ENCODE measurements at regions not wholly inside any gene's neighbourhood (a gene's known extent, or its start where the extent isn't known, plus 50 kb on each side); places are given as distances from the start of the nearest gene placed in this dataset.

DNA sequence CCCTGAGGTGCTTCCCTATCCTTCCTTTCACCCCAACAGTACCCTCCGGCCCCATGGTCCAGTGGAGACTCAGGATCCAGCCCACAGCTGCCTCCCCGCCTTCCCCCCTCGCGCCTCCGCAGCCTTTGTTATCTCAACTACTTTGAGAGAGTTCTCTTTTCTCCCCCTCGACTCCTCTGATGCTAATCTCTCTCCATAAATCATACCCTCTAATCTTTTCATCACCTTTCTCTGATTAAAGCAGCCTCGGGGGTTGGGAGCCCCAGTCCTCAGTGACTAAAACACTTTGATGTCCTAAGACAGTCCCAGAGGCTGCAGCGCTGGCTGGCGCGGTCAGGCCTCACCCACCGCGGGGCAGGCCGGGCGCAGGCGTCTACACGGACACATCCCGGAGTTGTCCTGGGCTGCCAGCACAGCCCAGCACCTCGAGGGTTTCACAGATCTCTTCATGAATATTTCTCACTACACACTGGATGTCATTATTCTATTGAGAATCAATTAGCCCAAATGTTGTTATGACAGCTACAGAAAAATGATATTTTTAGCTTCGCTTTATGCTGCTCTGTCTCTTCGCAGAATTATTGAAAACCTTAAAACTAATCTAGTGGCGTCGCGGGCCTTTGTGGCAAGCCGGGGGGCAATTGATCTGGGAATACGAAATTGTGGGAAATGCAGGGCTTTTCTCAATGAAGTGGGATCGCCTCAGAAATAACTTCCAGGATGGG is 289.5 kb downstream of the RRAGC start:
- DNase-seq = no peak

DNA sequence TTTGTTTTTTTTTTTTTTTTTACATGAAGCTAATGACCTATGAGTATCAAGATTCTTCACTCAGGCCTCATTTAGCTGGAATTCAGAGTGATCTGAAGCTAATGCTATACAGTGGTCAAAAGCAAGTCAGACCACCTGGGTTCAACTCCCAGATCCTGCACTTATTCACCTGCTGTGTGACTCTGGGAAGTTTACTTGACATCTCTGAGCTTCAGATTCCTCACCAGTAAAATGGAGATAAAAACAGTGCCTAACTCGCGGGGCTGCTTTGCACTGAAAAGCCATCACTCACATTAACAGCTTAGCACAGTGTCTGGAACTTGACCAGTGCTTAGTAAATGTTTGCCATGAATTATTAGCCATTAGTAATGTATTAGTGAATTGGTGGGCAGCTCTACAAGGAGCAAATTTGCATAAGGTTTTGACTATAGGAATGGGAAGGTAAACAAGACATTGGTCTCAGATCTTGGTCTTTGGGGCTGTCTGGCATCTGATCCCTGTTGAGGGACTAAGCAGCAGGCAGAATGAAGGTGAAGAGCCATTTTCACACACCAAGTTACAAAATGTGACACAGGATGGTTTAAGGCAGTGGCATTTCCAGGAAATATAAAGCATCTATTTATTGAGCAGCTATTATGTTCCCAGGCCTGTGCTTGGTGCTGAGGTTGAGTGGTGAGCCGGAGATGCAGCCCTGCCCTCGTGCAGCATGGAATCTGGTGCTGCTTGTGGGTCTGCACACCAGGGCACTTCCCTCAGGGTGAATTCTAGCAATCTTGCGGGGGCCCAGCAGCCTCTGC is 291.3 kb downstream of the RRAGC start:
- DNase-seq = no peak

DNA sequence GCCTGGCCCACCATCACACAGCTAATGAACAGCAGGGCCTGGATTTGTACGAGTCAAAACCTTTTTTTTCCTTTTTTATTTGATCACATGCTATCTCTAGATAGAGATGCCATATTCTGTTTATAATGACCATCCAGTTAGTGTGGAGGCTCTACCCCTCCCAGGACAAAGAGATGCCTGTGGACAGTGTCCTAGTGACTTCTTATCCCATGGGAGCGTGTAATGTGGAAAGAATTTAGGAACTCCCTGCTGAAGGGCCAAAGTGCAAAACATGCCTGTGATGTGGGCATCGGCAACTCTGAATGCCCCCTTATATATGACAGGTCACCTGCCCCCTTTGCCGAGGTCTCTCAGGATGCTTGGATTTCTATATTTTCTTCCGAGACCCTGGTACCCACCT is 292.2 kb downstream of the RRAGC start:
- no peak for DNase-seq

DNA sequence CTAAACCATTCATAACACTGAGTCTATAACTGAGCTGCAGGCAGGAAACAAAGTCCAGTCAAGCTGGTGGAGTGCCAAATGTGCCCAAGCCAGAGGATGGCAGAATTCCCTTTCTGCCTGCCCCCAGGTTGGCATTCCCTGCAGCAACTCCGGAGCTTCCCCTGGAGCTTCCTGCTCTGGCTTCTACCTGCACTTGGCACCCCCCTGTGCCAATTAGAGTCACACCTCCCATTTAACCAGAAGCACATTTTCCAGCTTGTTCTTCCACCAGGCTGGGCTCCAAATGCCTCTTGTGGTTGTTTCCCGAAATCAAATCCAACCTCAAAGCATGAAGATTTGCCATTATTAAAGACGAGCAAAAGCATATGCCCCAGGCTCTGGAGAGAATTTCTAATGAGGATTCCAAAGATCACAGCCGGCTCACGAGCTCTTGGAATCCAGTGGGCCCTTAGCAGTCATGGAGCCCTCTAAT is 294.5 kb downstream of the RRAGC start:
- no peak for DNase-seq

DNA sequence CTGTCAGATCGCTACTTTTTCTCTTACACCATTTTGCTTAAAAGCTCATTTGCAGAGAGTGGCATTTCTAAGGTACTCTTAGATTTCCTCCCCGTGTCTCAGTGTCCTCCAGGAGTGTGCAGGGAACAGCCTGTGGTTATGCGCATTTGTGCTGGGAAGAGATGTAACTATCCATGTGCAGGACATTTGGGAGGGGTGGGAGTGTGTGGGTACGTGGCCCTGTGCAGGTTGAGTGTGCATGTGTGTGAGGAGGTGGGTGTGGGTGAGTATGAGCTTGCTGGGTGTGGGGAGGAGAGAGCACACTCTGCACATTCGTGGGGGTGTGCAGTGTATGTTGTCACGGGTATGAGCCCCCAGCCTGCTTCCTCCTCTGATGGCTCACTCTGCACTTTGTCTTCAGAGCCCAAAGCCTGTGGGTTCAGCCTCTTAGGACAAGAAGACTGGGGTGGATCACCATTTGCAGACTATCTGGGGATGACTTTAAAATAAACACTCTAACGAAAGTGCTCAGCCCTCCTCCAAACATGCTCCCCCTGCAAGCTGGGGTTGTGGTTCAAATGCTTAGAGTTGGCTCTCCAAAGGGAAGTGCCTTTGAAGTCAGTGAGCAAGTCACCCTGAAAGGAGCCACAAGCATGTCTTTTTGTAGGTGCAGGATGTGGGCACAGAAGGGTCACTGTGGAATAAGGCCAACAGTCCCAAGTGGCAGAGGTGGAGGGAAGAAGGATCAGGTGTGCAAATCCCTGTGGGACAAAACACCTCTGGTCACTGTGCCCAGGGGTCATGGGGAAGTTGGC is 295.4 kb downstream of the RRAGC start:
- DNase-seq = no peak

DNA sequence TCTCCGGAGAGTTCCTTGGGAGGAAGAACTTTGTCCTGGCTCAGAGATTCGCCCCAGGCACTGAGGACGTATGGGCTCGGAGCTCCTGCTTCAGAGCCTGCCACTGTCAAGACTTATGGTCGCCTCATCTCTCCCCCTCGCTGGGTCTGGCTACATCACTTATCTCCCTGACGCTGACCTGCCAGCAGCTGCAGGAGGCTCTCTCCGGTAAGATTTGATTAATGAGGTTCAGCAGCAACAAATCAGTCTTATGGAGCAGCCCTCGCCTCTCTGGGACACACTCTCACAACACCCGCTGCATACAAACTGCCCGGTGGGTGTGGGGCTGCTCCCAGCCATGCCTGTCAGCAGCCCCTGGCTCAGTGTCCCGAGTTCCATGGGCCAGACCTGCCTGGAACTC is 297.8 kb downstream of the RRAGC start:
- no peak for DNase-seq

DNA sequence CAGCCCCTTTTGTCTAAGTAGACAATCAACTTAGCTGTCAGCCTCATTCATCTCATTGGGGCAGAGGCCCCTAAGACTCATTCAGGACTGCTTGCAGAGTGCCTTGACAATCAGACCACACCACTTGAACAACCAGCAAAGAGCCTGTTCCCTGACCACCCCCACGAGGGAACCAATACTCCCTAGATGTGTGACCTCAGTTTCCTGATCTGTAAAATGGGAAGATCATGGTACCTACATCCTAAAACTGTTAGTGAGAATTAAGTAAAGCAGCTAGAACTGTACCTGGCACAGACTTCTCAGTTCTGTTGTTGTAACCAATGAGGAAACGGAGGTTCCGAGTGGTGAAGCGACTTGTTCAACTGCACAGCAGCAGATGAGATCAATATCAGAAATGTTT is 298.5 kb downstream of the RRAGC start:
- no peak for DNase-seq

DNA sequence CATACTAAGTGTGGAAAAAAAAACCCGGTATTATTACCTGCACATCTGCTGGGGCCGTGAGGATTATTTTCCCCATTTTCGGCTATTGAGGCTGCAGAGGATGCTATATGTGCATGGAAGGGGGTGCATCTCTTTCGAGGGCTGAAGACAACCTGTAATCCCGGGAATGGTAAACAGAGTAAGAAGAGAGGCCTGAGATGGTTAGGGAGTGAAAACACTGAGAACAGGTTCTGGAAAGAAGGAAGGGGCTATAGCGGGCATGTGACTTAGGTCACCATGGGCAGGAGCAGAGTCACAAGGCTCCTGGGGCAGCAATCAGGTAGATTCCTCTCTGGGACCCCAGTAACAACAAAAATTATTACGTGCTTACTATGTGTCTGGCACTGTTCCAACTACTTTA is 299.1 kb downstream of the RRAGC start:
- DNase-seq = no peak

DNA sequence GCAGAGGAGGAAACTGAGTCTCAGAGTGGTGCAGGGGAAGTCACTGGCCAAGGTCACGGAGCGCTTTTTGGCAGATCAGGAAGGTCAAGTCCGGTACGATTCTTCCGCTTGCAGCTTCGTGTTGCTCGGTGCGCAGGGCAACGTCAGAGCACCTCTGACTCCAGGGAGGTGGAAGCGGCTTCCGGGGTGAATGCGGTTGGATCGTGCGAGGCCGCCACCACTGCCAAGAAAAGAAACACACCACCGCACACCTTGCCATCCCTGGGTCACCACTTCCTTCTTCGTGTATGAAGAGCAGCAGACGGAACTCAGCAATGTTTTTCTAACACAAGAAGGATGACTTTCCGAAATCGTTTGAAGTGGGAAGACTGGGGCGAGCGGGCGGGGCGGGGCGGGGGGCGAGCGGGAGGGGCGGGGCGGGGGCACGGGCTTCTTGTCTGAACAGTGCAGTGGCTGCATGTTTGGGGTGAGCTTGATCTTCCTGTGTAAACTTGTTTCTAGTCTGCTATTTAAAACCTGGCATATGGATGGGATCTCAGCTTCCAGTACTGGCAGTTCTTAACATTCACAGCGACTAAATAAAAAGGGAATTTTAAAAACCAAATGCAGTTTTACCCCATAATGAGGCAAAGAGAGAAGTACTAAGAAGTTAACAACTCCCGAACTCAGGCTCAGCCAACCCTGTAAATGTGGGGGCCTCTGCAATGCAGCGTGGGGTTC is 300.0 kb downstream of the RRAGC start:
- DNase-seq = peak; percentile 83

DNA sequence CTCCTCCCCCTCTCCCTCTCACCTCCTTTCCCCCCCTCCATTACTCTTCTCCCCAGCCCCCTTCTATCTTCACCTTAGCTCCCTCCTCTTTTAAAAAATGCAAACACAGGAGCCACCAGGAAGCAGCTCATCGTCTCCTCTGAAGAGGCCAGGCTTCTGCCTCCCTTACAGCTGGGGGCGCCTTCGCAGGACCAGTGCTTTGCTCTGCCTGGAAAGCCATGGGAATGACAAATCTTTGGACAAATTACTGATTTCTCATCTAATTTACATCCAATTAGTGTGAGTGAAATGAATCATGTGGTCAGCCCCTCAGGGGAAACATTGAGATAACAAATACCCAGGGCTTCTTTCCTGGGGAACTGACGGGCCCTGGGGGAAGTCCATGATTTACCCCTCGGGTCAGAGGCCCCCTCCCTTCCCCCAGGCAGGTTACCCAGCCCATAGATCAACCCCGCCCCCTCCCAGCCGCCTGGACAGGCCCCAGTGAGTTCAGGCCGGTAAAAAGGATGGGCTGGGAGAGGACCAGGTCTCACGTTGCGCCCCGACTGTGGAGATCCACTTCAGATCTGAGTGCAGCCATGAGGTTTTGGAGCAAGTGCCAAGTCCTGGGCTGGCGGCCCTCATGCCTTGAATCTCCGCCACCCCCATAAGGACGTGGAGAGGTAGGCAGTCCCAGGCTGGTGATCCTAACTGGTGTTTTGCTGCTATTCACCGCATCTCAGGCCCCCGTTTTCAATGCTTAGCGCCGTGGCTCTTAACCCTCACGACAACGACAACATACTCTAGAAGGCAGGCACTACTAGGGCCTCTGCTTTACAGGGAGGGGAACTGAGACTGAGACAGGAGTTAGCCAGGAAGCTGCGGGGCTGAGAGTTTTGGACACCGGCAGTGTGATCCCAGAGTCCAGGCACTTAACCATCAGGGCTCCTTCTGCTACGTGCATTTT is 300.8 kb downstream of the RRAGC start:
- DNase-seq = no peak

DNA sequence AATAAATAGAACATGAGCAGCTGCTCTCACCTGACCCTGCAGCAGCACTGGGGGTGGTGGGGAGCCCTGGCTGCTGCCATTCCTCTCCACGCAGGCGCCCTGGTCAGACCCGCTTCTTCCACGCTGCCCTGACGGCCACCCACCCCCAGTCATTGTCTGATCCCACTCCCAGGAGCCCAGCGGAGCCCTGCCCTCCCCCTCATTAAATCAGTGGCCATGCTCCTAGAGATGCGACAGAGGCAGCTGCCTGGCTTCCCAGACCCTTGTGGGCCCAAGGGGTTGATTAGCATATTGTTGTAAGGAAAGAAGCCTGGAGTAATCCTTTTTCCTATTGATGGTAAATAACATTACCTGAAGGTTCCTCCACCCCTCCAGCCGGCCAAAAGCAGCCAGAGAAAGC is 301.5 kb downstream of the RRAGC start:
- DNase-seq = no peak

DNA sequence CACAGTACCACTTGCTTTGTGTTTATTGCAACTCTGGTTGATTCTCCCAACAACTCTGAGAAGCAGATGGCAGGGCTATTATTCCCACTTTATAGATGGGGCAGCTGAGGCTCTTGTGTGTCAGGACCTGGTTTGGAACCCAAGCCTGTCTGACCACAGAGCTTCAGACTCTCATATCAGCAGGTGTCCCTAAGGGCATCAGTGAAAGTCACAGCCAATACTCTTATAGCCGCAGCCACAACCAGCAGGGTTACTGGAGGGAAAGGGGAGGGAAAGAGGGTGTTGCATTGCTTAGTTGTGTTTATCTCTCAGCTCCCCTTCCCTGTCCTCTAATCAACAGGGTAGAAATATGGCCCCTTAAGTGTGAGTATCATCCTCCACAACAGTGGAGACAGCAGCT is 304.0 kb downstream of the RRAGC start:
- DNase-seq = no peak

DNA sequence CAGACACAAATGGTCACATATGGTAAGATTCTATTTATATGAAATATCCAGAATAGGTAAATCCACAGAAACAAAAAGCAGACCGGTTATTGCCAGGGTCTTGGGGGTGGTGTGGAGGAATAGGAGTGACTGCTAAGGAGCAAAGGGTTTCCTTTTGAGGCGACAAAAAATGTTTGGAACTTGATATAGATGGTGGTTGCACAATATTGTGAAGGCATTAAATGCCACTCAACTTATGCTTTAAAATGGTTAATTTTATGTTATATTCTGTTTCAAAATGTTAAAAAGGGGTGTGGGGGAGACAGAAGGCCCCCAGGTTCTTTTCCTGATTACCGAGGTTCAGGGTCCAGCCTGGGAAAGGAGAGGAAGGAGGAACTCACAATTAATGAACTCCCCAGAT is 304.4 kb downstream of the RRAGC start:
- no peak for DNase-seq

DNA sequence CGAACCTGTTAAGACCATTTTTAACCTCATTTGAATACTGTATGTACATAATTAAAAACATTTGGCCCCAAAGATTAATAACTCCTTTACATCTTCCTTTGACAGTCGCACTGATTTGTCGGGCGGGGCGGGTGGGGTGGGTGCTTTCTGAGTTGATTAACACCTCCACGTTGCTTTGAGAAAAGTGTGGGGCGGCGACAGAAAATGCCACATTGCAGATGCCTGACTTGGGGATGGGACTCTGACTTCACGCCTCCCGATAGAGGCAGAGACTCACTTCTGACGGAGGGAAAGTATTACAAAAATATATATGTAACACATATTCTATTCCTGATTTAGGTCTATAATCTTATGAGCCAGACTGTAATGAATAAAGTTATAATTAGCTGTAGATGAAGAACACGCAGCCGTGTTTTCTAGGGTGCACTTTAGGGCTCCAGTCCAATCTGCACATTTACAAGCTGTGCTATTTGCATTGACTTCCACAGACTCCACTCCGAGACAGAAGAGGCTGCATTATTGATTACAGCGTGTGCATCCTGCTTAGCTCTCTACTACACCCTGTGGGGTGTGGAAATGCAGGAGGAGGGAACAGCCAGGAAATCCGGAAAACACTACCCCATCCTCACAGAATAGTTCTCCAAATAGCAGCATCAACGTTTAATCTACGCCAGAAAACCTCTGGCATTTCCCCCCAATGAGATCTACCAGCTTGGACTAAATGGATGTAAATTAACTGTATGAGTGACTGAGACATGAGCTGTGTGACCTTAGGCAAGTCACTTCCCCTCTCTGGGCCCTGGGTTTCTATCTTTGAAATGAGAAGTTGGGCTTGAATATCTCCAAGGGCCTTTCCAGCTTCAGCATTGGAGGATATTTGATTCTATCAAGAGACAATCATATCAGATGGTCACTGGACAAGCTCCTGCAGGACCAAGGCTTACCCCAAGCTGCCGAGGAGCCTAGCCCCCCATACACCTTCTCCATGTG is 308.0 kb downstream of the RRAGC start:
- no peak for DNase-seq

DNA sequence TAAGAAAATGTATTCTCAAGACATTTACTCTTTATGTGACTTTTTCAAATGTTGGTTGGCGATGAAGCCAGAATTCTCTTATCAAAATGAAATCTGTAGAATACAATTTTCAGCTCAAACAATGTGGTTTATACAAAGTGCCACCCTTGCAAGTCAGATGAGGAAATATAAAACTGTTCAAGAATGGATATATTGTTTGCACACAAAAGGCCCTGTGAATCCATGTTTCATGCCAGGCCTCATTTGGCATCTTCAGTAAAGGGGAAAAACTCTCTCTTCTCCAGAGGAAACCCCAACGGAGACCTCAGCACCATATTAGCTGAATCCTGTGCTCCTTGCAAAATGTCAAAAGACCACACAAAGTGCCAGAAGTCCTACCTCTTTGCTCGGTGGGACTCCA is 310.4 kb downstream of the RRAGC start:
- DNase-seq = no peak

DNA sequence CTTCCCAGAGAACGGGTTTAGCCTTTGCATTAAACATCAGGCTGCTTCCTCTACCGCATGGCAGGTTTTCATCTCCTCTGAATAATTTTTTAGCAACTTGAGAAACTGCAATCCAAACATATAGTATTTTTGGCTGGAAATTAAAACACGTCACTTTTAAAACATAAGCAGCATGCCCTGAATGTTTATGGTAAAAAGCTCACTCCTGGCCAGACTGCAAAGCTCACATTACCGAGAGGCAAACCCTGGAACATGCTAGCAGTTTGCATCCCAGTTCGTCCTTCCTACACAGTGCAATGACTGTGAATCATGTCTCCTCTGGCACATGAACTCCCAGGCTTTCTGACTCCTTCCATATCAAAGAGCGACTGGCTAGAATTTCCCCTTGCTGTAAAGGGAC is 312.3 kb downstream of the RRAGC start:
- no peak for DNase-seq

DNA sequence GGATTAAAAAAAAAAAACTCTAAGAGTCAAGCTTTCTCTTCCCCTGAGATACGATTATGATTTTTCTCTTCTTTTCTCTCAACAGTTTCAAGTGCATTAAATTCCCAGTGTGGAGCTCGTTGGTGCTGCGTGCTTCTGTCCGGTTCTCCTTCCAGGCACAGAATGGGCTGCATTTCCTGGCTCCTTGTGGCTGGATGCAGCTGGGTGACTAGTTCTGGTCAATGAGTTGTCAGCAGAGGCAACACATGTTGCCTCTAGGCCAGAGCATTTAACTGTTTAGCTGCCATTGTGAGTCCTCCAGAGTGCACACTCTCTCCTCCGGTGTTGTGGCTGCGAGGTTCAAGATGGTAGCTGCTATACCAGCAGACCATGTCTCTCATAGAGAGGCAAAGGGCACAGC is 312.9 kb downstream of the RRAGC start:
- no peak for DNase-seq

DNA sequence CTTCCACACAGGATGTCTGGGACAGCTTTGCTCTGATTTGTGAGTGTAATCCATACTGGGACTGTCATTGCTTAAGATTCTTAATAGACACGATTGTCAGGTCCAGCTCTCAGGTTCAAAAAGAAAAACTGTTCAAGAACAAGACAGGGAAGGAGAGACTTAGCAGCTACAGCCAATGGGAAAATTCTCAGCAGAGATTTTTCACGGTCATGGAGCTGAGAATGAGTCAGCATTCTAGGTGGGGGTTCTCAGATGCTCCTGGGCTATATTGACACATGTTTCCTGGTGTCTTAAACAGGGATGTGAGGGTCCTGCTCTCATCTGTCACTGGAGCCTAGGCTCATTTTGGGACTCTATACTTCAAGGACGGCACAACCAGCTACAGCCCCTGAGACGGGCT is 318.3 kb downstream of the RRAGC start:
- no peak for DNase-seq

DNA sequence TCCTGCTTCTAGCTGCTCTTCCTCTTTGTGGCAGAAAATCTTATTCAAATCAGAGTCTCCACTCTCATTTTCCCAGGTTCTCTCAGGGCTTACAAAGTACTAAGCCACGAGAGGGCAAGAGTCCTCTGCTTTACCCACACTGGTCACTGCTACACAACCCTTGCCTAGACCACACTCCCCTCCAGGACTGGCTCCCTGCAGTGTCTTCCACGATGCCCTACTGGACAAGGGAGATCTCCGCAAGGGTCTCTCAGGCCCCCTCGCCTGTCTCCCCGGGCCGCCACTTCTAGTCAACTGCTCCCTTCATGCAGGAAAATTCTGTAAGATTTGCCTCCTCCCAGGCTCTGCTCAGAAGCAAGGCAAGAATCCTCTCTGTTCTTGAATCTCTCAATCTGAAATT is 319.6 kb downstream of the RRAGC start:
- no peak for DNase-seq

DNA sequence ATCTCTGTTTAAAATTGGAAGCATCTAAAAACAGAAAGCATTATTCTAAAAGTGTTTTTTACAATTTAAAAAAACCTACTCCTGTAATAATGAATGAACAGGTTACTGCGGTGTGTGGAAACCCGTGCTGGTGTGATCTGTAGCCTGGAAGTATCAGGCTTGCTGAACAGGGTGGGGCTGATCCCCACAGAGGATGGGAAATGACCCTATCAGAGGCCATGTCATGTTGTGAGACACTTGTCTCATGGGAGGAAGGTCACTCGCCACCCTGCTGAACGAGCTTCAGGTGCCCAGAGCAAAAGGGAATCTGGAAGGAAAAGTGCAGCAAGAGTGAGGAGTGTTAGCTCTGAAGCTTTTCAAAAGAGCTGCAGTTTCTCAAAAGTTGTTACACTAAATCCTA is 320.7 kb downstream of the RRAGC start:
- no peak for DNase-seq

DNA sequence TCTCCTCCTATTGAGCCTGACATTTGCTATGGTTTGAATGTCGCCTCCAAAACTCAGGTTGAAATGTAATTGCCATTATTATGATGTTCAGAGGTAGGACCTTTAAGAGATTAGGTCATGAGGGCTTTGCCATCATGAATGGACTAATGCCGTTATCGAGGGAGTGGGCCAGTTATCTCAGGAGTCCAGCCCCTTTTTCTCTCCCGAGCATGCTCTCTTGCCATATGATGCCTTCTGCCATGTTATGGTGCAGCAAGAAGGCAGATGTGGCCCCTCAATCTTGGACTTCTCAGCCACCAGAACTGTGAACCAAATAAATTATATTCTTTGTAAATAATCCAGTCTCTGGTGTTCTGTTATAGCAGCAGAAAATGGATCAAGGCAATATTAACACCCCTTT is 323.5 kb downstream of the RRAGC start:
- DNase-seq = no peak
